Fibroblast of skin of scalp (primary cell): ENCODE measurements at regions not wholly inside any gene's neighbourhood (a gene's known extent, or its start where the extent isn't known, plus 50 kb on each side); places are given as distances from the start of the nearest gene placed in this dataset.
A peak's percentile ranks its signal among the peaks of the same experiment; 100 is the strongest.

Experiments
- DNase-seq: peaks from one replicate; pipeline ENCODE4 v3.0.0-alpha.2; 2013

DNA sequence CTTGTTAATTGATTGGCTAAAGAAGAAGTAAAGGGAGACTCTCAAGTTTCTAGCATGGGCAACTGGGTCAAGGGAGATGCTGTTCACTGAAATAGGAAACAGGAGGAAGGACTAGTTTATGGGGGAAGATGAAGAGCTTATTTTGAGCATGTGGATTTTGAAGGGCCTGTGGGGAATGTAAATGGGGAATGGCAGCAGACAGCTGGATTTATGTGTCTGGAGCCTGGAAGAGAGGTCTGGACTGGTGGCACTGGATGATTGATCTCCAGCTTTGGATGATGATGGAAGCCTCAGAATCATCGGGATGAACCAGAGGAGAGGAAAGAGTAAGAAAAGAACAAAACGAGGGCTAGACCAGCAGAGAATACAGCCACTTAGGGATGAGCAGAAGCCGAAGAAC, 54.9 kb upstream of the ENAH start:
- DNase-seq: no peak

DNA sequence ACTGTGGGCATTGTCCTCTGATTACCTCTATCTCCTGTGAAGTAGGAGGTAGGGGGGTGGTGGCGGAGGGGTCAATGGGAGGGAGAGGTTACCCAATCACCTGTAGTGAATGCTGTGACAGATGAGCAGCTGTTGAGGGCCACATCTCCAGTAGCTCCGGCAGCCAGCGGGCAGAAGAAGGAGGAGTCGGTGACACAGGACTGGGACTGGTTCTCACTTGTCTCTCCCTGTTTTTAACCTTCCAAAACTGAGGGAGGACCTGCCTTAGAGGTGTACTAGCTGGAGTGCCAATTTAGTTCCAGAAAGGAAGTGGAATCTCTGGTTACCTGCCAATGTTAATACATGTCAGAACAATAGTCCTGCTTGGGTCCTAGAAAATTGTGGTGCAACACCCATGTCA, 56.2 kb upstream of the ENAH start:
- DNase-seq: no peak

GRCh38 chr1:225710804-225711203, 57.9 kb upstream of the ENAH start:
- DNase-seq: peak; percentile 69

DNA sequence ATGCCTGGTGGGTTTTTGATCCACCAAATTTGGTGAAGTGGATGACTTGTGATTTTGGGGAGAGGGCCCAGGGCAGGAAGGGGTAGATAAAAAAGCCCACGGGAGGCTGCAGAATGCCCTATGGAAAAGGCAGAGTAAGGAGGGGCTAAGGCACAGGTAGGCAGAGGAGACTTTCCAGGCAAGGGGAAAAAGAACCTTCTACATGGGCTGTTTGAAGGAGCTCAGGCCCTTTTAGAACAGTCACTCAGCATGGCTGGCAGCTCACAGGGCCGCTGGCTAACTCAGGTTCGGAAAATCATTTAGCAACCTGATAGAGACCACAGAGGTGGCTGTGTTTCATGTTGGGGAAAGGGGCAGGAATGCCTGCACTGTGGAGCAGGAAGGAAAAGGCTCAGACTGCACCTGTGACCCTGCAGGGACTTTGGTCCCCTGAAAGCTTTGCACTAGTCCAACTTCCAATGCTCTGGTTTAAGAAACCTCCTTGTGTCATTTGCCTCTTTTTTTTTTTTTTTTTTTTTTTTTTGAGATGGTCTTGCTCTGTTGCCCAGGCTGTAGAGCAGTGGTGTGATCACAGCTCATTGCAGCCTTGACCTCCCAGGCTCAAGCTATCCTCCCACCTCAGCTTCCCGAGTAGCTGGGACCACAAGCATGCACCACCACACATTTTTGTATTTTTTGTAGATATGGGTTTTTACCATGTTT, 58.5 kb upstream of the ENAH start:
- no peak for DNase-seq

DNA sequence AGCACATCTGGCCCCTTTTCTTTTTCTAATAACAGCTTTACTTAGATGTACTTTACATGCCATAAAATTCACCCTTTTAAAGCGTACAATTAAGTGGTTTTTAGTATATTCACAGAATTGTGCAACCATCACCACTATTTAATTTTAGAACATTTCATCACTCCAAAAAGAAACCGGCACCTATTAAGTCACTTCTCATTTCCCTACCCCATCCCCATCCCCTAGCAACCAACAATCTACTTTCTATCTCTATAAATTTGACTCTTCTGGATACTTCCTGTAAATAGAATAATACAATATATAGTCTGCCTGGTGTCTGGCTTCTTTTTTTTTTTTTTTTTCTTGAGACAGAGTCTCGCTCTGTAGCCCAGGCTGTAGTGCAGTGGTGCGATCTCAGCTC, 59.5 kb upstream of the ENAH start:
- no peak for DNase-seq

DNA sequence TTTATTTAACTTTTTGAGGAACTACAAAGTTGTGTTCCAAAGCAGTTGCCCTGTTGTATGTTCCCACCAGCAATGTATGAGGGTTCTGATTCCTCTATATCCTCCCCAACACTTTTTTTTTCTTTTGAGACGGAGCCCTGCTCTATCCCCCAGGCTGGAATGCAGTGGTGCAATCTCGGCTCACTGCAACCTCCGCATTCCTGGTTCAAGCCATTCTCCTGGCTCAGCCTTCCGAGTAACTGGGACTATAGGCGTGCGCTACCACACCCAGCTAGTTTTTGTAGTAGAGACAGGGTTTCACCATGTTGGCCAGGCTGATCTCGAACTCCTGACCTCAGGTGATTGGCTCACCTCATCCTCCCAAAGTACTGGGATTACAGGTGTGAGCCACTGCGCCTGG, 60.4 kb upstream of the ENAH start:
- DNase-seq: no peak

DNA sequence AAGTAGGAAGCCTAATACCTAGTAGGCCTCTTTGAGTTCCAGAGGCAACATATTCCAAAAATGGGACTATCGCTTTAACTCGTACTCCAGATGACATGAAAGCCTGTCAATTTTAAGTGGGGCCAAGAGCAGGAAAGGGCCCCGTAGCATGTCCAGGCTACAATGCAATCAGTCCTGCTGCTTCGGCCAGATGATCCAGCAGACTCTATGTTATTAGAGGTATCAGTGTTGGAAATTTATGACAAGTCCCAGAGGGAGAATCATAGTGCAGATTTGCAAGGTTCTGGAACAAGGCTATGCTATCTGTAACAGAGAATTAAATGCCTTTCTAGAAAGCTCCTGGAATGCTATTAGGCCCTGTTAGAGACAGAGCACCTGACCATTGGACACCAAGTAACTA, 56.7 kb upstream of the SRP9 start:
- DNase-seq: no peak

GRCh38 chr1:225724251-225724650, 53.4 kb upstream of the SRP9 start:
- no peak for DNase-seq
